ENCODE measurements at regions not wholly inside any gene's neighbourhood (a gene's known extent, or its start where the extent isn't known, plus 50 kb on each side); places are given as distances from the start of the nearest gene placed in this dataset.

DNA sequence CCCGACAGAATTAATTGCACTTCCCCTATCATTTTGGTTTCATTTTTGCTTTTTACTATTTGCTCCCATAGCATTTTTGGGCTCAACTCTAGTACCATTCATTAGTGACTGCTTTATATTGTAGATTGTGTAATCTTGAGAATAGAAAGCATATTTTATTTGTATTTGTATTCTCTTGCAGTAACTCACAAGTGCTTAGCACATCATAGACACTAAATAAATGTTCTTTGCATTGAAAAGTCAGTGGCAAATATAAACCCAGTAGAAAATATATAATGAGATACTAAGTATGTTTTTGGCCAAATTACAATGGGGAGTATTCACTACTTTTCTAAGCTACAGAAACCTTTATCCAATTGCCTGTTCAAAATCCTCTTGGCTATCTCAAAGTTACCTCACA is 359.7 kb upstream of the CAMK1G start:
- WGBS, 2 donors, result 31 to 42% methylated on average over 1 of the region's 1 CpG
- no peak for ATAC-seq
- Histone ChIP-seq H3K27ac (no peak overlapping the region), H3K9me3 (no peaks in the 10 kb centered on the region), H3K4me3 (no peak overlapping the region), H3K4me1 (peaks cover 0 to 4% (median 0%) of the 10 kb centered on the region in 9 donors), H3K36me3 (no peaks in the 10 kb centered on the region), H3K27me3 (peaks cover 0 to 16% (median 0%) of the 10 kb centered on the region in 7 donors)
- intact Hi-C loops (cut with DNase I), result no loop called here
- TF ChIP-seq, protein P1, sequence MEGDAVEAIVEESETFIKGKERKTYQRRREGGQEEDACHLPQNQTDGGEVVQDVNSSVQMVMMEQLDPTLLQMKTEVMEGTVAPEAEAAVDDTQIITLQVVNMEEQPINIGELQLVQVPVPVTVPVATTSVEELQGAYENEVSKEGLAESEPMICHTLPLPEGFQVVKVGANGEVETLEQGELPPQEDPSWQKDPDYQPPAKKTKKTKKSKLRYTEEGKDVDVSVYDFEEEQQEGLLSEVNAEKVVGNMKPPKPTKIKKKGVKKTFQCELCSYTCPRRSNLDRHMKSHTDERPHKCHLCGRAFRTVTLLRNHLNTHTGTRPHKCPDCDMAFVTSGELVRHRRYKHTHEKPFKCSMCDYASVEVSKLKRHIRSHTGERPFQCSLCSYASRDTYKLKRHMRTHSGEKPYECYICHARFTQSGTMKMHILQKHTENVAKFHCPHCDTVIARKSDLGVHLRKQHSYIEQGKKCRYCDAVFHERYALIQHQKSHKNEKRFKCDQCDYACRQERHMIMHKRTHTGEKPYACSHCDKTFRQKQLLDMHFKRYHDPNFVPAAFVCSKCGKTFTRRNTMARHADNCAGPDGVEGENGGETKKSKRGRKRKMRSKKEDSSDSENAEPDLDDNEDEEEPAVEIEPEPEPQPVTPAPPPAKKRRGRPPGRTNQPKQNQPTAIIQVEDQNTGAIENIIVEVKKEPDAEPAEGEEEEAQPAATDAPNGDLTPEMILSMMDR (IDR thresholded peaks at IDR 0.05), result no peak
- no peak for DNase-seq

DNA sequence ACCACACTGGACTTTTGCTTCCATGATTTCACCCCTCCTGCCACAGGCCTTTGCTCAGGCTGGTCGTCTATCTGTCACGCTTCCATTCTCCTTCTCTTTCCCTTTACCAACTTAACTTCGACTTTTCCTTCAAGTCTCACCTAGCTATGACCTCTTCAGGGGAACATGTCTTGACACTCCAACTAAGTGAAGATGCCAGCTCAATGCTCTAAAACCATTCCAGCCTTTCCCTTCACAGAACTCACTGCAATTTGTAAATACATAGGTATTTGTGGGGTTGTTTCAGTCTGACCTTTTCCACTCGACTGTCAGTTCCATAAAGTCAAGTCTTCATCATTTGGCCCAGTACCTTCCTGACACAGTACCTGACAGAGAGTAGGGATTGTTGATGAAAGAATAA is 358.6 kb upstream of the CAMK1G start:
- H3K36me3 ChIP-seq, result no peaks in the 10 kb centered on the region
- peaks cover 0 to 2% (median 0%) of the 10 kb centered on the region in 9 donors for H3K4me1 ChIP-seq
- DNase-seq, result no peak
- intact Hi-C loops (cut with DNase I), result no loop called here
- H3K27ac ChIP-seq, result no peak overlapping the region
- 78 to 86% methylated on average over 4 of the region's 4 CpGs for WGBS, 2 donors
- TF ChIP-seq, protein P1 (IDR thresholded peaks at IDR 0.05), result no peak
- H3K4me3 ChIP-seq, result no peak overlapping the region
- peaks cover 0 to 27% (median 8%) of the 10 kb centered on the region in 7 donors for H3K27me3 ChIP-seq
- no peaks in the 10 kb centered on the region for H3K9me3 ChIP-seq
- no peak for ATAC-seq

DNA sequence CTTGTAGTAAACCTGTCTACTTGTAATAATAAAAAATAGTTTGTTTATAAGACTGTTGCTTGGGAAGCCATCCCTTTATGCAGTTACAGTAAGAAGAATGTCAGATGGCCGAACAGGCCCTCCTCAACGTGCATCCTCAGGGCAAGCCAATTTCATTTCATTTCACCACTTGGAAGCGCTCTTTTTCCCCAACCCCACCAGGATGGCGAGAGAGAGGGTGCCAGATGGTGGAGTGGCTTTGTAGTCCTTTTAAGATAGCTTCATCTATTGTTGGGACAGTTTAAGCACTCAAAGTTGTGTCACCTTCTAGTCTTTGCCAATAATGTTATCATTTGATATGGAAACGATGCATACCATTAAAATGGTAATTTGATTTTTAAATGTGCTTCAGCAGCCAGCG is 356.3 kb upstream of the CAMK1G start:
- H3K27ac ChIP-seq, result no peak overlapping the region
- no peak overlapping the region for H3K4me3 ChIP-seq
- intact Hi-C loops (cut with DNase I), result no loop called here
- DNase-seq (no peak), ATAC-seq (no peak)
- no peaks in the 10 kb centered on the region for H3K4me1 ChIP-seq
- peaks cover 0 to 14% (median 7%) of the 10 kb centered on the region in 11 donors for H3K9me3 ChIP-seq
- WGBS, 2 donors, result 74 to 75% methylated on average over 6 of the region's 6 CpGs
- peaks cover 0 to 50% (median 29%) of the 10 kb centered on the region in 7 donors for H3K27me3 ChIP-seq
- TF ChIP-seq, protein P1 (IDR thresholded peaks at IDR 0.05), result no peak
- H3K36me3 ChIP-seq, result no peaks in the 10 kb centered on the region

DNA sequence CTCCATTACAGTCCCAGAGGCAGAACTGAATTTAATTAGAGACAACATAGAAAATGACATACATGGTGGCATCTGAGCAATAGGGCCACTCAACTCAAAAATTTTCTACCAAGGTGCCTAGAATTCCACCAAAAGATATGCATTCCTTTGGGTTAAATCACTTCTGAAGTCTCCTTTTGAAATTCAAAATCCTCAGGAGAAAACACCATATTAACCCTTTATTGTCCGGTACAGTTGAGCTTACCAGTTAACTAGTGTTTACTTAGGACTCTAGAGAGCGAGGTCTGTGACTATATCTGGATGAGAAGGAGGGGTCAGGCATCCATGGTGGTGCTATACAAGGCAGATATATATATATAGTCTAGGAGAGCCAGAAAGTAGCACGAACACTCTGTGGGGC is 355.6 kb upstream of the CAMK1G start:
- H3K27ac ChIP-seq, result no peak overlapping the region
- no peak for ATAC-seq
- DNase-seq, result no peak
- H3K27me3 ChIP-seq, result peaks cover 0 to 53% (median 31%) of the 10 kb centered on the region in 7 donors
- TF ChIP-seq, protein P1 (IDR thresholded peaks at IDR 0.05), result no peak
- WGBS, 2 donors, result 74 to 76% methylated on average over 3 of the region's 3 CpGs
- peaks cover 0 to 14% (median 7%) of the 10 kb centered on the region in 11 donors for H3K9me3 ChIP-seq
- no peaks in the 10 kb centered on the region for H3K36me3 ChIP-seq
- no peak overlapping the region for H3K4me3 ChIP-seq
- H3K4me1 ChIP-seq, result no peaks in the 10 kb centered on the region
- intact Hi-C loops (cut with DNase I), result no loop called here

Measured in heart right ventricle (tissue), 16 donors.